MCF 10A (cell line): ENCODE measurements at regions not wholly inside any gene's neighbourhood (a gene's known extent, or its start where the extent isn't known, plus 50 kb on each side); places are given as distances from the start of the nearest gene placed in this dataset.

ENCODE experiments used
- BruUV-seq: library from RNA; stranded (reverse); fragments of 400-500 nt; replicated peaks from 2 replicates; lab custom pipeline; 2021; lab: Mats Ljungman, UMichigan
- CTCF ChIA-PET: fragments of 300-600 bp; sonication (Branson Sonifier 250); formaldehyde crosslinking; extraction: SDS; loops from one replicate; lab custom pipeline; 2021; ENCODE audit warnings: antibody characterized with exemption, inconsistent platforms; lab: Yijun Ruan, JAX
- POLR2A ChIA-PET: fragments of 300-600, 350-650 bp; sonication (Branson Sonifier 250); formaldehyde crosslinking; extraction: SDS; loops from one replicate; lab custom pipeline; 2020; ENCODE audit warnings: antibody characterized with exemption, inconsistent platforms; lab: Yijun Ruan, JAX
- DNase-seq: peaks from one replicate; pipeline ENCODE4 v3.0.0-alpha.2; 2018; ENCODE audit not compliant: unreplicated experiment
- H3K27ac Mint-ChIP-seq: one replicate; pipeline ENCODE4 v1.8.0; 2022; ENCODE audit warnings: mild to moderate bottlenecking, low read depth, mixed read lengths; ENCODE audit not compliant: unreplicated experiment
- H3K27me3 Mint-ChIP-seq: one replicate; pipeline ENCODE4 v1.8.0; 2022; ENCODE audit warnings: mixed read lengths; ENCODE audit not compliant: insufficient read depth, unreplicated experiment
- H3K36me3 Mint-ChIP-seq: one replicate; pipeline ENCODE4 v1.8.0; 2022; ENCODE audit warnings: mild to moderate bottlenecking, moderate library complexity, mixed read lengths; ENCODE audit not compliant: insufficient read depth, unreplicated experiment
- H3K4me1 Mint-ChIP-seq: one replicate; pipeline ENCODE4 v1.8.0; 2022; ENCODE audit warnings: mixed read lengths; ENCODE audit not compliant: insufficient read depth, unreplicated experiment
- H3K4me3 Mint-ChIP-seq: one replicate; pipeline ENCODE4 v1.8.0; 2022; ENCODE audit warnings: mild to moderate bottlenecking, moderate library complexity, mixed read lengths; ENCODE audit not compliant: unreplicated experiment
- H3K9me3 Mint-ChIP-seq: one replicate; pipeline ENCODE4 v1.8.0; 2022; ENCODE audit warnings: mixed read lengths; ENCODE audit not compliant: unreplicated experiment
- intact Hi-C: fragments of 100-400 bp; cut with micrococcal nuclease; formaldehyde crosslinking; loops from 2 replicates; pipeline ENCODE4 v1.14.1; 2022
- TF ChIP-seq, protein P1 (sequence below): fragments of 200-600 bp; IDR thresholded peaks from one replicate; pipeline ENCODE4 v1.8.0; 2022; ENCODE audit warnings: antibody characterized with exemption, mild to moderate bottlenecking; ENCODE audit not compliant: unreplicated experiment

DNA sequence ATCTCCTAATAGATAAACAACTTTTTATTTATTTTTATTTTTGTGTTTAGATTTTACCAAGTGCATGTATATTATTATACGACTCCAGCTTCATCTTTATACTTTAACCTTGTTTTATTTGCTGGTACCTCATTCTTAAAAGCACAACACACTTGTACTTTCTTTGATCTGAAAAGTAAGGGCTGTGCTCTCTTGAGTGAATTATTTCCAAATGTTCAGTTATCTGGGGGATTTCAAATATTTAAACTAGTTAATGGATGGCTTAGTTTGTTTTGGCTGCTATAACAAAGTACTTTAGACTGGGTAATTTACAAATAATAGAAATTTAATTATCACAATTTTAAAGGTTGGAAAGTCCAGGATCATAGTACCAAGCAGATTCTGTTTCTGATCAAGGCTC is 1148.2 kb upstream of the PCDH9 start:
- POLR2A ChIA-PET, result no interaction called here
- TF ChIP-seq, protein P1, sequence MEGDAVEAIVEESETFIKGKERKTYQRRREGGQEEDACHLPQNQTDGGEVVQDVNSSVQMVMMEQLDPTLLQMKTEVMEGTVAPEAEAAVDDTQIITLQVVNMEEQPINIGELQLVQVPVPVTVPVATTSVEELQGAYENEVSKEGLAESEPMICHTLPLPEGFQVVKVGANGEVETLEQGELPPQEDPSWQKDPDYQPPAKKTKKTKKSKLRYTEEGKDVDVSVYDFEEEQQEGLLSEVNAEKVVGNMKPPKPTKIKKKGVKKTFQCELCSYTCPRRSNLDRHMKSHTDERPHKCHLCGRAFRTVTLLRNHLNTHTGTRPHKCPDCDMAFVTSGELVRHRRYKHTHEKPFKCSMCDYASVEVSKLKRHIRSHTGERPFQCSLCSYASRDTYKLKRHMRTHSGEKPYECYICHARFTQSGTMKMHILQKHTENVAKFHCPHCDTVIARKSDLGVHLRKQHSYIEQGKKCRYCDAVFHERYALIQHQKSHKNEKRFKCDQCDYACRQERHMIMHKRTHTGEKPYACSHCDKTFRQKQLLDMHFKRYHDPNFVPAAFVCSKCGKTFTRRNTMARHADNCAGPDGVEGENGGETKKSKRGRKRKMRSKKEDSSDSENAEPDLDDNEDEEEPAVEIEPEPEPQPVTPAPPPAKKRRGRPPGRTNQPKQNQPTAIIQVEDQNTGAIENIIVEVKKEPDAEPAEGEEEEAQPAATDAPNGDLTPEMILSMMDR, result no peak
- Mint-ChIP-seq H3K36me3 (no peaks in the 10 kb centered on the region), H3K27me3 (no peaks in the 10 kb centered on the region), H3K4me1 (no peaks in the 10 kb centered on the region), H3K9me3 (no peaks in the 10 kb centered on the region), H3K27ac (no peak overlapping the region), H3K4me3 (no peak overlapping the region)
- CTCF ChIA-PET, result interaction anchor here (0.5 kb wide), 1 partner anchor 392 kb away, joined by 3 read pairs; no protein-coding TSS in a partner anchor
- intact Hi-C loops, result no loop called here
- no TSS peak for BruUV-seq
- DNase-seq, result no peak

GRCh38 chr13:68375004-68375403 is 1144.9 kb upstream of the PCDH9 start:
- TF ChIP-seq, protein P1, result no peak
- no peaks in the 10 kb centered on the region for H3K36me3 Mint-ChIP-seq
- intact Hi-C loops, result no loop called here
- no peak for DNase-seq
- H3K9me3 Mint-ChIP-seq, result no peaks in the 10 kb centered on the region
- H3K27ac Mint-ChIP-seq, result no peak overlapping the region
- no peak overlapping the region for H3K4me3 Mint-ChIP-seq
- no peaks in the 10 kb centered on the region for H3K27me3 Mint-ChIP-seq
- H3K4me1 Mint-ChIP-seq, result no peaks in the 10 kb centered on the region
- CTCF ChIA-PET, result no interaction called here
- no TSS peak for BruUV-seq
- POLR2A ChIA-PET, result no interaction called here

- Mint-ChIP-seq H3K36me3 (no peaks in the 10 kb centered on the region), H3K9me3 (no peaks in the 10 kb centered on the region), H3K27me3 (no peaks in the 10 kb centered on the region), H3K27ac (no peak overlapping the region), H3K4me1 (peaks cover 4% of the 10 kb centered on the region), H3K4me3 (no peak overlapping the region)
- peak; percentile 62 for DNase-seq
- intact Hi-C loops, result no loop called here
- BruUV-seq, result no TSS peak
- TF ChIP-seq, protein P1, result no peak
- ChIA-PET POLR2A (interaction anchor here (0.6 kb wide), 1 partner anchor 19 kb away, joined by 3 read pairs; no protein-coding TSS in a partner anchor), CTCF (no interaction called here)
Observed at GRCh38 chr13:68369739-68370138, 1139.6 kb upstream of the PCDH9 start.

DNA sequence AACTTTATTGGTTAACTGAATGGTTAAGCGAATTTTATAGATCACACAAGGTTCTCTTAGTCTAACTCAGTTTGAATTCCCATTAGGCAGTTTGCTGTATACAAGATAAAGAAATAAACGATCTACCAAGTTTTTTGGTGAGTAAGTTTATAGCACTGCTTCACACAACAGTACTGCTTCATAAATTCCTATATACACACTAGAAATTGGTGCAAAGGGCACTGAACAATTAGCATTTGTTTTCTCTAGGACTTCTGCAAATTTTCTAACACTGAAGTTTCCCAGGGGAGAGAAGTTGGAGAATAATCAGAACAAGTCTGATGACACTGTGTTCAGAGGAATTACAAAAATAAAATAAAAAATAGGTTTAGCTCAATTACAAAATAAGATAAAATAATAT is 1138.8 kb upstream of the PCDH9 start:
- DNase-seq, result no peak
- no TSS peak for BruUV-seq
- no peaks in the 10 kb centered on the region for H3K27me3 Mint-ChIP-seq
- intact Hi-C loops, result no loop called here
- peaks cover 4% of the 10 kb centered on the region for H3K4me1 Mint-ChIP-seq
- ChIA-PET CTCF (interaction anchor here (0.7 kb wide), 1 partner anchor 324 kb away, joined by 3 read pairs; no protein-coding TSS in a partner anchor), POLR2A (no interaction called here)
- TF ChIP-seq, protein P1, result no peak
- H3K4me3 Mint-ChIP-seq, result no peak overlapping the region
- no peak overlapping the region for H3K27ac Mint-ChIP-seq
- H3K9me3 Mint-ChIP-seq, result no peaks in the 10 kb centered on the region
- H3K36me3 Mint-ChIP-seq, result no peaks in the 10 kb centered on the region
